CD4-positive, CD25-positive, alpha-beta regulatory T cell (primary cell): ENCODE measurements at regions not wholly inside any gene's neighbourhood (a gene's known extent, or its start where the extent isn't known, plus 50 kb on each side); places are given as distances from the start of the nearest gene placed in this dataset.
A peak's percentile ranks its signal among the peaks of the same experiment; 100 is the strongest.

Experiments
- ATAC-seq, 2 donors: fragments of 150-1000 bp; cut with Tn5 transposase; one replicate each; pipeline ENCODE4 v1.10.0; 2021; ENCODE audit warnings: low read depth in 2 of 2, moderate number of reproducible peaks in 2 of 2, moderate library complexity in 1 of 2
- DNase-seq, 3 donors: peaks; one replicate each; pipeline versions ENCODE4 v3.0.0 to v3.0.0-alpha.2; 2012 to 2022; ENCODE audit warnings: mixed read lengths in 1 of 3
- H3K27ac ChIP-seq: one replicate; pipeline ENCODE4 v1.7.0; 2013; ENCODE audit warnings: mild to moderate bottlenecking, low read length; ENCODE audit not compliant: insufficient read depth, poor library complexity, severe bottlenecking
- H3K27me3 ChIP-seq: one replicate; pipeline ENCODE4 v1.7.0; 2013; ENCODE audit warnings: low read length; ENCODE audit not compliant: control insufficient read depth, insufficient read depth
- H3K36me3 ChIP-seq: one replicate; pipeline ENCODE4 v1.7.0; 2013; ENCODE audit warnings: mild to moderate bottlenecking, low read length, moderate library complexity; ENCODE audit not compliant: control insufficient read depth, insufficient read depth
- H3K4me1 ChIP-seq: 2 replicates; pipeline ENCODE4 v1.7.0; 2013; ENCODE audit warnings: mild to moderate bottlenecking, low read length; ENCODE audit not compliant: insufficient read depth, control insufficient read depth, poor library complexity, severe bottlenecking
- H3K4me3 ChIP-seq: one replicate; pipeline ENCODE4 v1.7.0; 2013; ENCODE audit warnings: low read depth, mild to moderate bottlenecking, low read length, moderate library complexity
- H3K9me3 ChIP-seq, 2 experiments: 1 replicate in 1 of 2; 2 replicates in 1 of 2; pipeline ENCODE4 v1.7.0; 2013; ENCODE audit warnings: low read length in 2 of 2, mild to moderate bottlenecking in 1 of 2, moderate library complexity in 1 of 2; ENCODE audit not compliant: control insufficient read depth in 2 of 2
- H3K27ac Mint-ChIP-seq, 3 donors: one replicate each; pipeline ENCODE4 v1.8.0; 2020 to 2022; ENCODE audit warnings: mild to moderate bottlenecking in 3 of 3, mixed read lengths in 3 of 3, moderate library complexity in 2 of 3
- H3K27me3 Mint-ChIP-seq: one replicate; pipeline ENCODE4 v1.8.0; 2022; ENCODE audit warnings: mild to moderate bottlenecking, mixed read lengths
- H3K36me3 Mint-ChIP-seq: one replicate; pipeline ENCODE4 v1.8.0; 2020; ENCODE audit warnings: mixed read lengths
- H3K4me1 Mint-ChIP-seq, 4 donors: one replicate each; pipeline ENCODE4 v1.8.0; 2020 to 2022; ENCODE audit warnings: mixed read lengths in 4 of 4, mild to moderate bottlenecking in 1 of 4
- H3K4me3 Mint-ChIP-seq, 4 donors: one replicate each; pipeline ENCODE4 v1.8.0; 2020 to 2022; ENCODE audit warnings: mild to moderate bottlenecking in 4 of 4, mixed read lengths in 4 of 4, moderate library complexity in 3 of 4
- H3K9me3 Mint-ChIP-seq, 7 donors: one replicate each; pipeline ENCODE4 v1.8.0; 2020 to 2022; ENCODE audit warnings: mixed read lengths in 7 of 7, mild to moderate bottlenecking in 3 of 7, moderate library complexity in 2 of 7

- Histone ChIP-seq H3K27me3 (peaks cover 2% of the 10 kb centered on the region), H3K9me3 (no peaks in the 10 kb centered on the region), H3K36me3 (no peaks in the 10 kb centered on the region), H3K4me1 (no peaks in the 10 kb centered on the region), H3K27ac (no peak overlapping the region), H3K4me3 (no peak overlapping the region)
- Mint-ChIP-seq H3K27ac (no peak overlapping the region), H3K9me3 (peaks cover 0 to under 1% (median 0%) of the 10 kb centered on the region in 7 donors), H3K4me1 (no peaks in the 10 kb centered on the region), H3K36me3 (no peaks in the 10 kb centered on the region), H3K27me3 (peaks cover 14% of the 10 kb centered on the region), H3K4me3 (no peak overlapping the region)
- DNase-seq: no peak
- no peak for ATAC-seq
These were observed 158.5 kb upstream of the ELL2 start for GRCh38 chr5:96120120-96120519.

DNA sequence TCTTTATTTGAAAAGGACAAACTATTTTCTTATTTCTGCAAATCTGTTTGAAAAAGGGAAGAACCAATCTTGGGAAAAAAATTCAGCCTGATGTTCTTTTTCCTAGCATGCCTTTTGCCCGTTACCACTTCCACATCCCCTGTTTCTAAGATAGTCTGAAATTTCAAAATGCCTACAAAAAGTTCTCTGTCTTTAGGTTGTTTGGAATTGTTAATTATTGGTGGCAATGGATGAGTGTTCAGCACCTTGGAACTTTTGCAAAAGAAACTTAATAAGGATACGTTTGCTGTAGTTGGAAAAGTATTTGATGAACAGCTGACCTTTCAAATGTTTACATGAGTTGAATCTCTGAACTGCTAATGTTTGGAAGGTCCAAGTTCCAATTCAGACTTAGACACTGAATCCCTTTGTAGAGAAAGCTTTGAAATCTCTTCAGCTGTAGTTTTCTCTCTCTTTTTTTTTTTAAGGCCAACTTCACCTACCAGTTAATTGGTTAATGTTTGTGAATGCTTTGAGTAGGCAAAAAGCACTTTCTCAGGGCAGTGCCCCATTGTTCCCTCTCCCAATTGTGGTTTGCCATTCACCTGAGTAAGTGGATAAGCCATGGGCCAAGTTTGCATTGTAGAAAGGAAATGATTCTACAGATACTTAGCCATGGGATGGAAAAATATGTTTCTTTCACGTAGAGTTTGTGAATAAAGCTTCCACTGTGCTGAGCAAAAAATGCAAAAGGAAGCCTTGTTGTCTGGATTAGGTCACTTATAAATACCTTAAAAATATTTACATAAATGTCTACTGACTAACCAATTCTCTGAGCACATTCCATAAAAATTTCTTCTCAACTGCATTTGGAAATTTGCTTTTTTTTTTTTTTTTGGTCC, 156.4 kb upstream of the ELL2 start:
- Mint-ChIP-seq H3K9me3 (peaks cover 0 to 3% (median 0%) of the 10 kb centered on the region in 7 donors), H3K27ac (no peak overlapping the region), H3K4me1 (no peaks in the 10 kb centered on the region), H3K36me3 (no peaks in the 10 kb centered on the region), H3K4me3 (no peak overlapping the region), H3K27me3 (peaks cover 9% of the 10 kb centered on the region)
- H3K27me3 ChIP-seq: peaks cover 2% of the 10 kb centered on the region
- H3K27ac ChIP-seq: no peak overlapping the region
- no peaks in the 10 kb centered on the region for H3K9me3 ChIP-seq
- H3K4me3 ChIP-seq: no peak overlapping the region
- H3K4me1 ChIP-seq: no peaks in the 10 kb centered on the region
- H3K36me3 ChIP-seq: no peaks in the 10 kb centered on the region
- no peak for ATAC-seq
- DNase-seq: no peak

- peaks cover 9% of the 10 kb centered on the region for H3K27me3 Mint-ChIP-seq
- H3K27ac ChIP-seq: no peak overlapping the region
- peaks cover 0 to 3% (median 0%) of the 10 kb centered on the region in 7 donors for H3K9me3 Mint-ChIP-seq
- no peaks in the 10 kb centered on the region for H3K36me3 Mint-ChIP-seq
- H3K4me1 ChIP-seq: no peaks in the 10 kb centered on the region
- H3K9me3 ChIP-seq: no peaks in the 10 kb centered on the region
- no peaks in the 10 kb centered on the region for H3K27me3 ChIP-seq
- no peak overlapping the region for H3K27ac Mint-ChIP-seq
- H3K4me3 ChIP-seq: no peak overlapping the region
- no peak overlapping the region for H3K4me3 Mint-ChIP-seq
- H3K4me1 Mint-ChIP-seq: no peaks in the 10 kb centered on the region
- DNase-seq: peak in 1 of 3 donors; percentile 7
- ATAC-seq: no peak
- no peaks in the 10 kb centered on the region for H3K36me3 ChIP-seq
These were observed 153.6 kb upstream of the ELL2 start for GRCh38 chr5:96115147-96115807.

GRCh38 chr5:96114736-96115135, 153.1 kb upstream of the ELL2 start:
- Mint-ChIP-seq H3K27ac (no peak overlapping the region), H3K4me3 (no peak overlapping the region), H3K4me1 (no peaks in the 10 kb centered on the region), H3K27me3 (peaks cover 9% of the 10 kb centered on the region), H3K9me3 (peaks cover 0 to 3% (median 0%) of the 10 kb centered on the region in 7 donors), H3K36me3 (no peaks in the 10 kb centered on the region)
- Histone ChIP-seq H3K4me1 (no peaks in the 10 kb centered on the region), H3K27ac (no peak overlapping the region), H3K9me3 (no peaks in the 10 kb centered on the region), H3K36me3 (no peaks in the 10 kb centered on the region), H3K27me3 (no peaks in the 10 kb centered on the region), H3K4me3 (no peak overlapping the region)
- ATAC-seq: no peak
- no peak for DNase-seq

- H3K27me3 ChIP-seq: no peaks in the 10 kb centered on the region
- H3K4me1 ChIP-seq: no peaks in the 10 kb centered on the region
- no peak for ATAC-seq
- H3K9me3 ChIP-seq: no peaks in the 10 kb centered on the region
- H3K9me3 Mint-ChIP-seq: peaks cover 0 to 3% (median 0%) of the 10 kb centered on the region in 7 donors
- peaks cover 9% of the 10 kb centered on the region for H3K27me3 Mint-ChIP-seq
- H3K4me3 ChIP-seq: no peak overlapping the region
- no peaks in the 10 kb centered on the region for H3K36me3 Mint-ChIP-seq
- no peak overlapping the region for H3K27ac Mint-ChIP-seq
- H3K4me1 Mint-ChIP-seq: no peaks in the 10 kb centered on the region
- H3K27ac ChIP-seq: no peak overlapping the region
- no peak for DNase-seq
- no peak overlapping the region for H3K4me3 Mint-ChIP-seq
- no peaks in the 10 kb centered on the region for H3K36me3 ChIP-seq
These were observed 151.7 kb upstream of the ELL2 start for GRCh38 chr5:96113170-96113939.

DNA sequence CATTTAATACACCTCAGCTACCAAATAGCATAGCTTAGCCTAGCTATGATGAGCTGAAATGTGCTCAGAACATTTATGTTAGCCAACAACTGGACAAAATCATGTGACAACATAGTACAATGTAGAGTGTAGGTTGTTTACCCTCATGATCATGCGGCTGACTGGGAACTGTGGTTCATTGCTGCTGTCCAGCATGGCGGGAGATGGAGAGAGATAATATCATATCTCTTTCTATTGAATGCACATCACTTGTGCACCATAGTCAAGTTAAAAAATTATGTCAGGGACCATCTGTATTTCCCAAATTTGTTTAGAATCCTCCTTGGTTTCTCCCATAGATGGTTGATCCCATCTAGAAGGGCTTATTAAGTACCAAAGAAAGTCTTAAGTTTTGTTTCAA, 151.1 kb upstream of the ELL2 start:
- Mint-ChIP-seq H3K36me3 (no peaks in the 10 kb centered on the region), H3K27me3 (peaks cover 9% of the 10 kb centered on the region), H3K4me3 (no peak overlapping the region), H3K27ac (no peak overlapping the region), H3K9me3 (peaks cover 0 to 3% (median 0%) of the 10 kb centered on the region in 7 donors), H3K4me1 (no peaks in the 10 kb centered on the region)
- no peak for ATAC-seq
- Histone ChIP-seq H3K27me3 (no peaks in the 10 kb centered on the region), H3K27ac (no peak overlapping the region), H3K4me1 (no peaks in the 10 kb centered on the region), H3K36me3 (no peaks in the 10 kb centered on the region), H3K4me3 (no peak overlapping the region), H3K9me3 (no peaks in the 10 kb centered on the region)
- no peak for DNase-seq

- ATAC-seq: no peak
- no peaks in the 10 kb centered on the region for H3K4me1 Mint-ChIP-seq
- H3K36me3 ChIP-seq: no peaks in the 10 kb centered on the region
- no peak overlapping the region for H3K27ac Mint-ChIP-seq
- H3K36me3 Mint-ChIP-seq: no peaks in the 10 kb centered on the region
- H3K27me3 ChIP-seq: no peaks in the 10 kb centered on the region
- no peaks in the 10 kb centered on the region for H3K4me1 ChIP-seq
- peaks cover 0 to 3% (median 0%) of the 10 kb centered on the region in 7 donors for H3K9me3 Mint-ChIP-seq
- no peaks in the 10 kb centered on the region for H3K9me3 ChIP-seq
- no peak overlapping the region for H3K27ac ChIP-seq
- DNase-seq: no peak
- no peak overlapping the region for H3K4me3 Mint-ChIP-seq
- no peak overlapping the region for H3K4me3 ChIP-seq
- peaks cover 9% of the 10 kb centered on the region for H3K27me3 Mint-ChIP-seq
These were observed 150.5 kb upstream of the ELL2 start for GRCh38 chr5:96112123-96112670.
